HCT116 (cell line): ENCODE measurements at regions not wholly inside any gene's neighbourhood (a gene's known extent, or its start where the extent isn't known, plus 50 kb on each side); places are given as distances from the start of the nearest gene placed in this dataset.

ENCODE experiments used
- ATAC-seq: fragments of 200-7000 bp; cut with Tn5 transposase; 2 replicates; pipeline ENCODE4 v1.9.1; 2020; ENCODE audit warnings: mild to moderate bottlenecking, moderate library complexity
- BruUV-seq: library from RNA; stranded (reverse); fragments of 400-500 nt; replicated peaks from 2 replicates; lab custom pipeline; 2021; lab: Mats Ljungman, UMichigan
- CTCF ChIA-PET: fragments of 300-600 bp; sonication (Branson Sonifier 250); formaldehyde crosslinking; loops from one replicate; lab custom pipeline; 2021; ENCODE audit warnings: antibody characterized with exemption; lab: Charles Lee
- POLR2A ChIA-PET: fragments of 300-600, 350-600 bp; sonication (Branson Sonifier 250); formaldehyde crosslinking; loops from one replicate; lab custom pipeline; 2021; ENCODE audit warnings: antibody characterized with exemption; lab: Charles Lee
- RAD21 ChIA-PET, 2 experiments: fragments of 300-600 bp; sonication (Branson Sonifier 250); formaldehyde crosslinking; loops; one replicate each; lab custom pipeline; 2023; ENCODE audit warnings: low total read pairs in 2 of 2; ENCODE audit not compliant: uncharacterized antibody in 2 of 2, unreplicated experiment in 2 of 2, low non-redundant PET in 1 of 2; lab: Charles Lee
- DNase-seq: peaks from one replicate; pipeline ENCODE4 v3.0.0-alpha.2; 2010; ENCODE audit warnings: low read depth, low spot score
- H2AFZ ChIP-seq: fragments of 200-600 bp; shearing (Covaris generic), sonication (generic); 2 replicates; pipeline ENCODE4 v1.6.1; 2017; ENCODE audit warnings: low read depth, mixed run types, mixed read lengths, antibody characterized with exemption, low read length; ENCODE audit not compliant: poor library complexity, severe bottlenecking
- H3K27ac ChIP-seq: 2 replicates; pipeline ENCODE4 v1.5.1; 2012; ENCODE audit warnings: low read depth, low read length
- H3K27me3 ChIP-seq: fragments of 200-600 bp; sonication (generic); 2 replicates; pipeline ENCODE4 v1.6.1; 2016; ENCODE audit warnings: mixed run types, low read length, mixed read lengths; ENCODE audit not compliant: insufficient read depth
- H3K36me3 ChIP-seq, 2 experiments: fragments of 200-500 bp in 1 of 2; fragments of 200-600 bp in 1 of 2; sonication (Bioruptor generic) in 1 of 2; sonication (generic) in 1 of 2; 2 replicates each; pipeline versions ENCODE4 v1.5.1 to v1.6.1; 2014 to 2016; ENCODE audit warnings: low read length in 2 of 2, inconsistent platforms in 1 of 2, mixed read lengths in 1 of 2, mixed run types in 1 of 2; ENCODE audit not compliant: insufficient read depth in 2 of 2, control insufficient read depth in 1 of 2
- H3K4me1 ChIP-seq, 2 experiments: fragments of 200-600 bp in 1 of 2; sonication (generic) in 1 of 2; 2 replicates each; pipeline versions ENCODE4 v1.5.1 to v1.6.1; 2012 to 2017; ENCODE audit warnings: low read length in 2 of 2, inconsistent platforms in 1 of 2, mild to moderate bottlenecking in 1 of 2, mixed read lengths in 1 of 2, mixed run types in 1 of 2, moderate library complexity in 1 of 2; ENCODE audit not compliant: insufficient read depth in 2 of 2, control insufficient read depth in 1 of 2
- H3K4me2 ChIP-seq: fragments of 200-600 bp; sonication (generic); 2 replicates; pipeline ENCODE4 v1.6.1; 2017; ENCODE audit warnings: mixed run types, low read length, mixed read lengths
- H3K4me3 ChIP-seq, 2 experiments: fragments of 200-600 bp in 1 of 2; sonication (generic) in 1 of 2; replicated peaks in 1 of 2; 2 replicates each; pipeline ENCODE4 v1.5.1; 2011 to 2016; ENCODE audit warnings: low read length in 2 of 2, control low read depth in 1 of 2, low read depth in 1 of 2, mild to moderate bottlenecking in 1 of 2, mixed read lengths in 1 of 2, mixed run types in 1 of 2
- H3K79me2 ChIP-seq: fragments of 200-600 bp; sonication (generic); 2 replicates; pipeline ENCODE4 v1.6.1; 2017; ENCODE audit warnings: mild to moderate bottlenecking, mixed run types, low read length, moderate library complexity, mixed read lengths; ENCODE audit not compliant: insufficient read depth
- H3K9ac ChIP-seq: fragments of 200-600 bp; sonication (generic); 2 replicates; pipeline ENCODE4 v1.6.1; 2016; ENCODE audit warnings: low read length, mixed read lengths
- H3K9me2 ChIP-seq: fragments of 200-600 bp; sonication (generic), shearing (Covaris generic); 2 replicates; pipeline ENCODE4 v1.6.1; 2017; ENCODE audit warnings: mixed run types, mild to moderate bottlenecking, moderate library complexity; ENCODE audit not compliant: insufficient read depth
- H3K9me3 ChIP-seq, 2 experiments: fragments of 200-500 bp in 1 of 2; fragments of 200-600 bp in 1 of 2; sonication (Bioruptor generic) in 1 of 2; sonication (generic) in 1 of 2; 2 replicates each; pipeline ENCODE4 v1.6.1; 2014 to 2017; ENCODE audit warnings: low read length in 2 of 2, mixed read lengths in 2 of 2, inconsistent platforms in 1 of 2, low read depth in 1 of 2, mild to moderate bottlenecking in 1 of 2, mixed run types in 1 of 2, moderate library complexity in 1 of 2; ENCODE audit not compliant: control insufficient read depth in 1 of 2, insufficient read depth in 1 of 2
- H4K20me1 ChIP-seq: fragments of 200-600 bp; sonication (generic), shearing (Covaris generic); 2 replicates; pipeline ENCODE4 v1.6.1; 2017; ENCODE audit warnings: mixed run types, mild to moderate bottlenecking, moderate library complexity; ENCODE audit not compliant: insufficient read depth
- ATF3 ChIP-seq: IDR thresholded peaks from 2 replicates; pipeline ENCODE4 v1.6.1; 2012
- CTCF ChIP-seq, 3 experiments: fragments of 200-600 bp in 1 of 3; sonication (generic) in 1 of 3; IDR thresholded peaks in 2 of 3; conservative IDR thresholded peaks in 1 of 3; 2 replicates each; pipeline ENCODE4 v1.5.1; 2012 to 2017; ENCODE audit warnings: low read depth in 2 of 3, low read length in 2 of 3, antibody characterized with exemption in 1 of 3, borderline replicate concordance in 1 of 3, control low read depth in 1 of 3, mild to moderate bottlenecking in 1 of 3, mixed read lengths in 1 of 3, mixed run types in 1 of 3, moderate library complexity in 1 of 3; ENCODE audit not compliant: insufficient read depth in 1 of 3
- ELF1 ChIP-seq: IDR thresholded peaks from 2 replicates; pipeline ENCODE4 v1.6.1; 2012; ENCODE audit warnings: low read depth, borderline replicate concordance
- REST ChIP-seq: IDR thresholded peaks from 2 replicates; pipeline ENCODE4 v1.6.1; 2012; ENCODE audit warnings: low read depth
- SIN3A ChIP-seq: IDR thresholded peaks from 2 replicates; pipeline ENCODE4 v1.6.1; 2012; ENCODE audit warnings: low read depth
- SRF ChIP-seq: IDR thresholded peaks from 2 replicates; pipeline ENCODE4 v1.6.1; 2012; ENCODE audit warnings: low read depth
- ZBTB33 ChIP-seq: IDR thresholded peaks from 2 replicates; pipeline ENCODE4 v1.6.1; 2011; ENCODE audit warnings: mild to moderate bottlenecking, low read length, moderate library complexity; ENCODE audit not compliant: insufficient replicate concordance; ENCODE audit errors: extremely low read depth
- intact Hi-C: fragments of 100-400 bp; cut with micrococcal nuclease; formaldehyde crosslinking; loops from 2 replicates; pipeline ENCODE4 v1.10.0; 2022

- TF ChIP-seq REST (no peak), SRF (no peak), ELF1 (no peak)
- TF ChIP-seq, all 23 proteins: peak for 0
Observed at GRCh38 chrX:4682636-4683035, 969.2 kb upstream of the PRKX start (continued).

- RAD21 ChIA-PET = no interaction called here
- Histone ChIP-seq H3K9me2 (no peaks in the 10 kb centered on the region), H3K79me2 (no peaks in the 10 kb centered on the region), H3K36me3 (no peaks in the 10 kb centered on the region), H3K9ac (no peak overlapping the region), H3K4me1 (no peaks in the 10 kb centered on the region), H4K20me1 (no peaks in the 10 kb centered on the region), H3K4me3 (no peak overlapping the region), H3K27ac (no peak overlapping the region), H3K27me3 (no peaks in the 10 kb centered on the region), H3K4me2 (no peak overlapping the region), H3K9me3 (no peaks in the 10 kb centered on the region), H2AFZ (no peak overlapping the region)
- BruUV-seq = no TSS peak
- ATAC-seq = no peak
- intact Hi-C loops = no loop called here
- CTCF ChIA-PET = no interaction called here
- TF ChIP-seq CTCF (IDR thresholded peaks at IDR 0.05 in 2 of 3, conservative IDR thresholded peaks at IDR 0.05 in 1 of 3; ENCODE audit: borderline replicate concordance in 1 of 3, insufficient read depth in 1 of 3, low read depth in 2 of 3, low read length in 2 of 3) (no peak), ZBTB33 (no peak), SIN3A (no peak), ATF3 (no peak)
- POLR2A ChIA-PET = no interaction called here
- no peak for DNase-seq
Observed at GRCh38 chrX:4675686-4676300, 962.3 kb upstream of the PRKX start.
